KOPT-K1 (cell line): ENCODE measurements at regions not wholly inside any gene's neighbourhood (a gene's known extent, or its start where the extent isn't known, plus 50 kb on each side); places are given as distances from the start of the nearest gene placed in this dataset.

ENCODE experiments used
- H3K27ac ChIP-seq: fragments of 200-600 bp; sonication (generic); 2 replicates; pipeline ENCODE4 v1.5.1; 2016; ENCODE audit warnings: antibody characterized with exemption, mild to moderate bottlenecking, low read depth, low read length; ENCODE audit not compliant: poor library complexity, severe bottlenecking
- H3K36me3 ChIP-seq: fragments of 200-600 bp; sonication (generic); 2 replicates; pipeline ENCODE4 v1.5.1; 2017; ENCODE audit warnings: antibody characterized with exemption, mild to moderate bottlenecking, low read length, moderate library complexity; ENCODE audit not compliant: insufficient read depth
- H3K9me3 ChIP-seq: fragments of 200-600 bp; sonication (generic); 2 replicates; pipeline ENCODE4 v1.5.1; 2017; ENCODE audit warnings: antibody characterized with exemption, low read length, mild to moderate bottlenecking; ENCODE audit not compliant: insufficient read depth, poor library complexity, severe bottlenecking

DNA sequence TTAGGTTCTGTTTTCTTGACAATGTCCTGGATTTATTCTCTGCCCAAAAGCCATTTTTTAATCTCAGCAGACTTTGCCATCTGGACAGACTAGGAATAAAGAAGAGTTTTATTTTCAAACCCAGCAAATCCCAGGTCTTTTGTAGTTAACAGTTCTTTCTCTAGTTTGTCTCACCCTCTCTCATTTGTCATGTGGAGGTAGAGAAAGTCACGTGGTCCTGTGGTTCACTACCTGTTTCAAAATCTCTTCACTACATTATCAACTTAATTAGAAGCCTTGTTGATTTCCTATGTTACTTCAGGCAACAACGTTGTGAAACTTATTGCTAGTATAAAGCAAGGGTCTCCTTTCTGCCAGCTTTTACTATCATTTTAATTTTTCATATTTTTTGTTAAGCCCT lies 1222.6 kb downstream of the EFNB2 start:
- H3K36me3 ChIP-seq: no peaks in the 10 kb centered on the region
- H3K27ac ChIP-seq: no peak overlapping the region
- peaks cover 9% of the 10 kb centered on the region for H3K9me3 ChIP-seq

GRCh38 chr13:105311094-105311493 lies 1224.4 kb downstream of the EFNB2 start:
- H3K9me3 ChIP-seq: peaks cover 9% of the 10 kb centered on the region
- no peaks in the 10 kb centered on the region for H3K36me3 ChIP-seq
- H3K27ac ChIP-seq: no peak overlapping the region

DNA sequence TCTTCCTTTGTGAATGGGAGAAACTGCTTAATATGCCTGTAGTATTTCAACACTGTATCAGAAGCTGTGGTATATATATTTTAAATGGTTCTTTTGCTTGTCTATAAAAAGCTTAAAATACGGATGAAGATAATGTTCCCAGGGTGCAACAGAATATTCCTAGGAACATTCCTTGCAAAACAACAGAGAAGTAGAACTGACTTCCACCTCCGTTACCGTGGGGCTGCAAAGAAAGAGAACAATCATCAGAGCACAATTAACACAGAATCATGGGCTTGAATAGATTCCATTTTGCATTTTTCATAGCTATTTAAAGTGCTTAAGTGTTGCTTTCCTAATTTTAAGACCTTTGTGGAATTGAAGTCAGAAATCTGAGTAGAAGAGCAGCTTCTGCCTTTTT lies 1227.7 kb downstream of the EFNB2 start:
- Histone ChIP-seq H3K9me3 (peaks cover 5% of the 10 kb centered on the region), H3K36me3 (no peaks in the 10 kb centered on the region), H3K27ac (no peak overlapping the region)

DNA sequence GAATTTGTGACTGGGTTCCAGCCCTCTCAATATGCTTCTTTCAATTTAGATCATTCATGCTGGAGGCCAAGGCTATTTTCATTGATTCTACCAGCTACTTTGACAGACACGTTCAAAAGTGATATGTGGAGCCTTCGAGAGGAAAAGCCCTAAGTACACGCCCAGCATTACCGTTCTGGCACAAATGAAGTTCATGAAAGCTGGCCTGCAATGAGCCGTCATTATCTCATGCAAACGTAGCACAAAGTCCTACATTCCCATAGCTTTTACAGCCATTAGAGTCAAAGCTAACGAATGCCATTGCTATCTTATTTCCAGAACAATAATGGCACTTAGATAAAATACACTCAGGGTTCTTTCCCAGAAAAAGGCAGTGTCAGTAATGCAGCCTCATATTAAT lies 1237.6 kb downstream of the EFNB2 start:
- H3K9me3 ChIP-seq: no peaks in the 10 kb centered on the region
- H3K36me3 ChIP-seq: no peaks in the 10 kb centered on the region
- H3K27ac ChIP-seq: no peak overlapping the region

GRCh38 chr13:105291987-105292386 lies 1243.5 kb downstream of the EFNB2 start:
- Histone ChIP-seq H3K9me3 (no peaks in the 10 kb centered on the region), H3K36me3 (no peaks in the 10 kb centered on the region), H3K27ac (no peak overlapping the region)

- H3K36me3 ChIP-seq: no peaks in the 10 kb centered on the region
- no peak overlapping the region for H3K27ac ChIP-seq
- no peaks in the 10 kb centered on the region for H3K9me3 ChIP-seq
Observed at GRCh38 chr13:105290596-105290995, 1244.9 kb downstream of the EFNB2 start.

GRCh38 chr13:105285526-105285925 lies 1249.9 kb downstream of the EFNB2 start:
- Histone ChIP-seq H3K9me3 (no peaks in the 10 kb centered on the region), H3K36me3 (no peaks in the 10 kb centered on the region), H3K27ac (no peak overlapping the region)

- H3K27ac ChIP-seq: no peak overlapping the region
- no peaks in the 10 kb centered on the region for H3K36me3 ChIP-seq
Observed at GRCh38 chr13:105282406-105283285, 1252.8 kb downstream of the EFNB2 start.

GRCh38 chr13:105278943-105279381 lies 1256.5 kb downstream of the EFNB2 start:
- Histone ChIP-seq H3K9me3 (no peaks in the 10 kb centered on the region), H3K27ac (no peak overlapping the region), H3K36me3 (no peaks in the 10 kb centered on the region)

More at GRCh38 chr13:105282406-105283285, 1252.8 kb downstream of the EFNB2 start:
- H3K9me3 ChIP-seq: no peaks in the 10 kb centered on the region

GRCh38 chr13:105276571-105276970 lies 1258.9 kb downstream of the EFNB2 start:
- Histone ChIP-seq H3K27ac (no peak overlapping the region), H3K9me3 (no peaks in the 10 kb centered on the region), H3K36me3 (no peaks in the 10 kb centered on the region)

DNA sequence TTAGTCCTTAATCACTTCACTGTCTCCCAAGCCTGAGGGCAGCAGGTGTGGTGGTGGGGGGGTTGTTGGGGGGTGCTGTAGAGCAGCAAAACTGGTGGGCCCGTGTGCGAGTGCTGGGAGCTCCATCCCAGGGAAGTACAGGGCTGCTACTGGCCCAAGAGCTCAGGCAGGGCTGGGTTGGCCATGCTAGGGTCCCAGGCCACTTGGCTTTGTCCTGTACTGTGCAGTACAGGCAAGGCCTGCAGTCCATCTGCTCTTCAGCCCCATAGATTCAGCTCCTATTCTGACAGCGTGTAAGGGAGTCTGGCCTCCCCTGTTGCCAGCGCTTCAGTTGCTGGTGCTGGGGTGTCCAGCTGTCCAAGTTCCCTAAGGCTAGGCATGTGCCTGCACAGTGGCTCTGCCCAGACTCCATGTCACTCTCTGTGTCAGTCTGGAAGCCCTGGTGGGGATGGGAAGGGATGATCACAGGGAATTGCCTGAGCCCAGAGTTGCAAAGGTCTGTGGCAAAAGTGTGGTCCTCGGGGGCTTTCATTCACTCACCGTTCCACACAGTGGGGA lies 1261.7 kb downstream of the EFNB2 start:
- Histone ChIP-seq H3K36me3 (no peaks in the 10 kb centered on the region), H3K27ac (no peak overlapping the region), H3K9me3 (no peaks in the 10 kb centered on the region)

DNA sequence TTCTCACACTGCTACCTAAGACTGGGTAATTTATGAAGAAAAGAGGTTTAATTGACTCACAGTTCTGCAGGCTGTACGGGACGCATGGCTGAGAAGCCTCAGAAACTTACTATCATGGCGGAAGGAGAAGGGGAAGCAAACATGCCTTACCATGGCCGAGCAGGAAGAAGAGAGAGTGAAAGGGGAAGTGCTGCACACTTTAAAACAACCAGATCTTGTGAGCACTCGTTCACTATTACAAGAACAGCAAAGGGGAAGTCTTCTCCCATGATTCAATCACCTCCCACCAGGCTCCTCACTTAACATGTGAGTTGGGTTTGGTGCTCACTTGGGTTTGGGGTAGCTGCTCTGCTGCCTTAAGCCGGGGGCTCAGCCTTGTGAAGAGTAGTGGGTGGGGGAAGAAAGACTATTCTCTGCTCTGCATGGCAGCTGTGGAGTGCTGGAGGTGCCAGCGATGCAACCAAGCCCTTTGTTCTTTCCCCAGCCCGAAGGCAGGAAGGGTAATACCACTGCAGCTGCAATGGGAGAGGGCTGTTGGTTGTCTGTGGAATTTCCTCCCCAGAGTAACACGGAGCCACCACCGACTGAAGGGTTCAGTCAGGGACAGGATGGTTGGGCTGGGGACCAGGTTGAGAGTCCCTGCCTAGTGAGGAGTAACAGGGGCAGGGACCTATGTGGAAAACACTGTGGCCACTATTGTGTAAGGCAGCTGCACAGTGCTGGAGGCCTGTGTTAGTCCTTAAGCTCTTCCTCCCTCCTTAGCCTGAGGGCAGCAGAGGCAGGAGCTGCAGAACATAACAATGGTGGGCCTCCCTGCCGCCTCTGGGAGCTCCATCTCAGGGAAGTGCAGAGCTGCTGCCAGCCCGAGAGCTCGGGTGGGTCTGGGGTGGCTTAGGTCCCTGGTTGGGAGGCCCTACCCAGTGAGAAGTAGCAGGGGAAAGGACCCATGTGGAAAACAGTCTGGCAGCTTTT lies 1262.5 kb downstream of the EFNB2 start:
- Histone ChIP-seq H3K36me3 (no peaks in the 10 kb centered on the region), H3K9me3 (no peaks in the 10 kb centered on the region), H3K27ac (no peak overlapping the region)

DNA sequence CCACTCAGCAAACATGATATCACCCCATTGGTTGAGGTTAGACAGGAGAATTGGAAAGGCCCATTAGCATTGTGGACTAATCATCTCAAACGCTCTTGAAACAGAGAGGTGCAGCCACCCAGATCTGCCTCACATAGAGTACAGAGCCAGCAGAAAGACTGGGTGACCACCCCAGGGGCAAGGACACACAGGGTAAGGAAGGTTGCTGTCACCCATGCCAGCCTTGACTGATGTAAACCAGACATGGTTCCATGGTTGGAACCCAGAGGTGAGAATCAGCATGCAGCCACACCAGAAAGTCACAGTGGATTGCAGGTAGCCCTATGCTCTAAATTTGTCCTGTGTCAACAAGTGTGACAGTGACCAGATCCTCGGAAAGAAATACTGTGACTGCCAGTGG lies 1268.8 kb downstream of the EFNB2 start:
- Histone ChIP-seq H3K36me3 (no peaks in the 10 kb centered on the region), H3K27ac (no peak overlapping the region), H3K9me3 (no peaks in the 10 kb centered on the region)

- H3K36me3 ChIP-seq: no peaks in the 10 kb centered on the region
- H3K9me3 ChIP-seq: no peaks in the 10 kb centered on the region
Observed at GRCh38 chr13:105262579-105262978, 1272.9 kb downstream of the EFNB2 start.

GRCh38 chr13:105259426-105259825 lies 1276.0 kb downstream of the EFNB2 start:
- no peaks in the 10 kb centered on the region for H3K9me3 ChIP-seq
- H3K27ac ChIP-seq: no peak overlapping the region
- no peaks in the 10 kb centered on the region for H3K36me3 ChIP-seq

More at GRCh38 chr13:105262579-105262978, 1272.9 kb downstream of the EFNB2 start:
- H3K27ac ChIP-seq: no peak overlapping the region
